ENCODE measurements at regions not wholly inside any gene's neighbourhood (a gene's known extent, or its start where the extent isn't known, plus 50 kb on each side); places are given as distances from the start of the nearest gene placed in this dataset.

GRCh38 chr2:106311041-106311370, 116.9 kb upstream of the UXS1 start:
- Histone ChIP-seq H2AFZ (ENCODE audit: low read length) (no peak overlapping the region), H3K9me2 (ENCODE audit: low read depth, low read length) (no peaks in the 10 kb centered on the region), H4K20me1 (ENCODE audit: insufficient read depth, low read length) (no peaks in the 10 kb centered on the region), H3K36me3 (ENCODE audit: insufficient read depth, low read length) (no peaks in the 10 kb centered on the region), H3K27me3 (ENCODE audit: insufficient read depth, low read length) (no peaks in the 10 kb centered on the region), H3K4me2 (ENCODE audit: low read length) (no peak overlapping the region), H3K9ac (ENCODE audit: low read length) (no peak overlapping the region), H3K4me1 (ENCODE audit: insufficient read depth, low read length, severe bottlenecking) (no peaks in the 10 kb centered on the region), H3K79me2 (ENCODE audit: insufficient read depth, low read length) (no peaks in the 10 kb centered on the region), H3F3A (ENCODE audit: insufficient read depth, low read length) (no peaks in the 10 kb centered on the region), H3K27ac (ENCODE audit: low read depth, low read length, poor library complexity, severe bottlenecking) (no peak overlapping the region), H3K4me3 (ENCODE audit: low read depth, low read length, poor library complexity, severe bottlenecking) (no peak overlapping the region), H3K9me3 (ENCODE audit: low read length) (no peaks in the 10 kb centered on the region)
- TF ChIP-seq CTCF (IDR thresholded peaks at IDR 0.05; ENCODE audit: low read length) (no peak), EZH2 (IDR thresholded peaks at IDR 0.05; ENCODE audit: borderline replicate concordance, low read length) (no peak)

- TF ChIP-seq EZH2 (IDR thresholded peaks at IDR 0.05; ENCODE audit: borderline replicate concordance, low read length) (no peak), CTCF (IDR thresholded peaks at IDR 0.05; ENCODE audit: low read length) (no peak)
- no peaks in the 10 kb centered on the region for H3K9me3 ChIP-seq (ENCODE audit: low read length)
- H2AFZ ChIP-seq (ENCODE audit: low read length), result no peak overlapping the region
- H3K4me1 ChIP-seq (ENCODE audit: insufficient read depth, low read length, severe bottlenecking), result no peaks in the 10 kb centered on the region
- H3K27me3 ChIP-seq (ENCODE audit: insufficient read depth, low read length), result no peaks in the 10 kb centered on the region
- H3K9ac ChIP-seq (ENCODE audit: low read length), result no peak overlapping the region
- no peaks in the 10 kb centered on the region for H3F3A ChIP-seq (ENCODE audit: insufficient read depth, low read length)
- H3K4me3 ChIP-seq (ENCODE audit: low read depth, low read length, poor library complexity, severe bottlenecking), result no peak overlapping the region
- H3K36me3 ChIP-seq (ENCODE audit: insufficient read depth, low read length), result no peaks in the 10 kb centered on the region
- no peaks in the 10 kb centered on the region for H3K9me2 ChIP-seq (ENCODE audit: low read depth, low read length)
- no peaks in the 10 kb centered on the region for H3K79me2 ChIP-seq (ENCODE audit: insufficient read depth, low read length)
- no peaks in the 10 kb centered on the region for H4K20me1 ChIP-seq (ENCODE audit: insufficient read depth, low read length)
- no peak overlapping the region for H3K4me2 ChIP-seq (ENCODE audit: low read length)
- no peak overlapping the region for H3K27ac ChIP-seq (ENCODE audit: low read depth, low read length, poor library complexity, severe bottlenecking)
These were observed 113.8 kb upstream of the UXS1 start for GRCh38 chr2:106307860-106308259.

GRCh38 chr2:106306387-106306786, 112.3 kb upstream of the UXS1 start:
- H3K4me2 ChIP-seq (ENCODE audit: low read length), result no peak overlapping the region
- no peaks in the 10 kb centered on the region for H3K9me2 ChIP-seq (ENCODE audit: low read depth, low read length)
- H3K36me3 ChIP-seq (ENCODE audit: insufficient read depth, low read length), result no peaks in the 10 kb centered on the region
- no peaks in the 10 kb centered on the region for H3K4me1 ChIP-seq (ENCODE audit: insufficient read depth, low read length, severe bottlenecking)
- H3K4me3 ChIP-seq (ENCODE audit: low read depth, low read length, poor library complexity, severe bottlenecking), result no peak overlapping the region
- no peaks in the 10 kb centered on the region for H3K9me3 ChIP-seq (ENCODE audit: low read length)
- H4K20me1 ChIP-seq (ENCODE audit: insufficient read depth, low read length), result no peaks in the 10 kb centered on the region
- H3K9ac ChIP-seq (ENCODE audit: low read length), result no peak overlapping the region
- no peak overlapping the region for H2AFZ ChIP-seq (ENCODE audit: low read length)
- H3K27ac ChIP-seq (ENCODE audit: low read depth, low read length, poor library complexity, severe bottlenecking), result no peak overlapping the region
- H3K27me3 ChIP-seq (ENCODE audit: insufficient read depth, low read length), result no peaks in the 10 kb centered on the region
- no peaks in the 10 kb centered on the region for H3K79me2 ChIP-seq (ENCODE audit: insufficient read depth, low read length)
- no peaks in the 10 kb centered on the region for H3F3A ChIP-seq (ENCODE audit: insufficient read depth, low read length)
- TF ChIP-seq CTCF (IDR thresholded peaks at IDR 0.05; ENCODE audit: low read length), result no peak
- no peak for TF ChIP-seq EZH2 (IDR thresholded peaks at IDR 0.05; ENCODE audit: borderline replicate concordance, low read length)

Data from OCI-LY1 (cell line).